WI38 (cell line): ENCODE measurements at regions not wholly inside any gene's neighbourhood (a gene's known extent, or its start where the extent isn't known, plus 50 kb on each side); places are given as distances from the start of the nearest gene placed in this dataset.

Source experiments
- H3K4me3 ChIP-seq: 2 replicates; pipeline ENCODE4 v1.5.1; 2011; ENCODE audit warnings: low read depth, mild to moderate bottlenecking, control low read depth, low read length
- TF ChIP-seq, protein P1 (sequence below): IDR thresholded peaks from 2 replicates; pipeline ENCODE4 v1.5.1; 2012; ENCODE audit warnings: low read depth, mild to moderate bottlenecking, control low read depth, low read length

DNA sequence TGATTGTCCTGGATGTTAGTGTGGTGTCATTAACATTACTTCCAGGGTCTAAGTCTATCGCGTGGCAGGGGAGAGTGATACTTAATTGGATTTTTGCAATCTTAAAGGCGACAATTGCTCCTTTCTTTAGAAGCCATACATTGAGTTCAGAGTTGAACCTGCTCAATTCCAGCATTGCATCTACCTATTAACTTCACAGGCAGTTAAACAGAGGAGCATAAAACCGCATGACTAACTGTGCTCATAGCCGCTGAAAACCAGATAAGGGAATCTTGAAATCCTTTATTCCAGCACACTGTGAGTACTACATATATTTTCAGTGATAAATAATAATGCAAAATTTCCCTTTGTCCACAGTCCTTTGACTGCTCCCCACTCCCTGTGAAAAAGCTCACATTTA is 255.3 kb downstream of the STK31 start:
- no peak overlapping the region for H3K4me3 ChIP-seq
- TF ChIP-seq, protein P1, sequence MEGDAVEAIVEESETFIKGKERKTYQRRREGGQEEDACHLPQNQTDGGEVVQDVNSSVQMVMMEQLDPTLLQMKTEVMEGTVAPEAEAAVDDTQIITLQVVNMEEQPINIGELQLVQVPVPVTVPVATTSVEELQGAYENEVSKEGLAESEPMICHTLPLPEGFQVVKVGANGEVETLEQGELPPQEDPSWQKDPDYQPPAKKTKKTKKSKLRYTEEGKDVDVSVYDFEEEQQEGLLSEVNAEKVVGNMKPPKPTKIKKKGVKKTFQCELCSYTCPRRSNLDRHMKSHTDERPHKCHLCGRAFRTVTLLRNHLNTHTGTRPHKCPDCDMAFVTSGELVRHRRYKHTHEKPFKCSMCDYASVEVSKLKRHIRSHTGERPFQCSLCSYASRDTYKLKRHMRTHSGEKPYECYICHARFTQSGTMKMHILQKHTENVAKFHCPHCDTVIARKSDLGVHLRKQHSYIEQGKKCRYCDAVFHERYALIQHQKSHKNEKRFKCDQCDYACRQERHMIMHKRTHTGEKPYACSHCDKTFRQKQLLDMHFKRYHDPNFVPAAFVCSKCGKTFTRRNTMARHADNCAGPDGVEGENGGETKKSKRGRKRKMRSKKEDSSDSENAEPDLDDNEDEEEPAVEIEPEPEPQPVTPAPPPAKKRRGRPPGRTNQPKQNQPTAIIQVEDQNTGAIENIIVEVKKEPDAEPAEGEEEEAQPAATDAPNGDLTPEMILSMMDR = no peak

DNA sequence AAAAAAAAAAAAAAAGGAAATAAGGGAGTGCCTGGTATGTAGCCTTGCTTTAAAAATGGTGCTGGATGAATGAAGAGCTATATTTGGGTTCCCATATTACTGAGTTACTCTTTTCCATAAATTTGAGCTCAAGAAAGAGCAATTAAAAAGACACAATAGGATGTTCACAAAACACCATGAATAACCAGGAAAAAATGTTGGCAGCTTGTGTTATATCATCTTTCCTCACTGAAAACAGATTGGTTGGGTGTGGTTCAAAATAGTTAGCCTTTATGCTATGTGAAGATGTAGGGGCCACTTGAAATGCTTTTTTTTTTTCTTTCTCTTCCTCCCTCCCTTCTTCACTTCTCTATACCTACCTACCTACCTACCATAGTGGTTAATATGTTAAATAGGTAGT is 256.9 kb downstream of the STK31 start:
- no peak overlapping the region for H3K4me3 ChIP-seq
- TF ChIP-seq, protein P1 = no peak

- TF ChIP-seq, protein P1 = no peak
- no peak overlapping the region for H3K4me3 ChIP-seq
These were observed 258.1 kb downstream of the STK31 start for GRCh38 chr7:23967949-23968599.

GRCh38 chr7:23968791-23969190 is 258.8 kb downstream of the STK31 start:
- TF ChIP-seq, protein P1 = no peak

GRCh38 chr7:23969443-23969842 is 259.4 kb downstream of the STK31 start:
- H3K4me3 ChIP-seq = no peak overlapping the region
- TF ChIP-seq, protein P1 = no peak

More at GRCh38 chr7:23968791-23969190, 258.8 kb downstream of the STK31 start:
- H3K4me3 ChIP-seq = no peak overlapping the region

GRCh38 chr7:23970193-23970592 is 260.2 kb downstream of the STK31 start:
- TF ChIP-seq, protein P1 = no peak

GRCh38 chr7:23971031-23971430 is 261.0 kb downstream of the STK31 start:
- TF ChIP-seq, protein P1 = no peak
- H3K4me3 ChIP-seq = no peak overlapping the region

More at GRCh38 chr7:23970193-23970592, 260.2 kb downstream of the STK31 start:
- no peak overlapping the region for H3K4me3 ChIP-seq
